ENCODE measurements at regions not wholly inside any gene's neighbourhood (a gene's known extent, or its start where the extent isn't known, plus 50 kb on each side); places are given as distances from the start of the nearest gene placed in this dataset.

DNA sequence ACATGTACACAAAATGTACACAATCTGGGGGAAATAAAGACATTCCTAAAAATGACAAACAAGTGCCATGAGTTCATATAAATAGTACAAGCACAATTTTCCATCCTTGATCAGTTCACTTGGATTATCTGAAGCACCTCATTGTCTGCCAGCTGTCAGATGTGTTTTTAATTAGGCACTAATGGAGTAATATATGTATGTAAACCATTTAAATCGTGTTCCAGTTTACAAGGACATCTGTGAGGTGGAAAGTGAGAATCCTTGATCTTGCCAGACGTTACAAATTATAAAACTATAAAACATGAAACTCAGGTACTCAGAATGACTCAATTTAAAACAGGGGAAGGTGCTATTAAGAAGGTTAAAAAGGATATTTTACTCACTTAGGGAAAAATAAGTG is 1312.2 kb downstream of the PLA2G4A start:
- TF ChIP-seq, protein P1, sequence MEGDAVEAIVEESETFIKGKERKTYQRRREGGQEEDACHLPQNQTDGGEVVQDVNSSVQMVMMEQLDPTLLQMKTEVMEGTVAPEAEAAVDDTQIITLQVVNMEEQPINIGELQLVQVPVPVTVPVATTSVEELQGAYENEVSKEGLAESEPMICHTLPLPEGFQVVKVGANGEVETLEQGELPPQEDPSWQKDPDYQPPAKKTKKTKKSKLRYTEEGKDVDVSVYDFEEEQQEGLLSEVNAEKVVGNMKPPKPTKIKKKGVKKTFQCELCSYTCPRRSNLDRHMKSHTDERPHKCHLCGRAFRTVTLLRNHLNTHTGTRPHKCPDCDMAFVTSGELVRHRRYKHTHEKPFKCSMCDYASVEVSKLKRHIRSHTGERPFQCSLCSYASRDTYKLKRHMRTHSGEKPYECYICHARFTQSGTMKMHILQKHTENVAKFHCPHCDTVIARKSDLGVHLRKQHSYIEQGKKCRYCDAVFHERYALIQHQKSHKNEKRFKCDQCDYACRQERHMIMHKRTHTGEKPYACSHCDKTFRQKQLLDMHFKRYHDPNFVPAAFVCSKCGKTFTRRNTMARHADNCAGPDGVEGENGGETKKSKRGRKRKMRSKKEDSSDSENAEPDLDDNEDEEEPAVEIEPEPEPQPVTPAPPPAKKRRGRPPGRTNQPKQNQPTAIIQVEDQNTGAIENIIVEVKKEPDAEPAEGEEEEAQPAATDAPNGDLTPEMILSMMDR (IDR thresholded peaks at IDR 0.05; ENCODE audit: low read length), result no peak
- TF ChIP-seq EZH2 (IDR thresholded peaks at IDR 0.05; ENCODE audit: borderline replicate concordance, low read length), result no peak
